HCT116 (cell line): ENCODE measurements at regions not wholly inside any gene's neighbourhood (a gene's known extent, or its start where the extent isn't known, plus 50 kb on each side); places are given as distances from the start of the nearest gene placed in this dataset.

Experiments
- ATAC-seq: fragments of 200-7000 bp; cut with Tn5 transposase; 2 replicates; pipeline ENCODE4 v1.9.1; 2020; ENCODE audit warnings: mild to moderate bottlenecking, moderate library complexity
- BruUV-seq: library from RNA; stranded (reverse); fragments of 400-500 nt; replicated peaks from 2 replicates; lab custom pipeline; 2021; lab: Mats Ljungman, UMichigan
- CTCF ChIA-PET: fragments of 300-600 bp; sonication (Branson Sonifier 250); formaldehyde crosslinking; loops from one replicate; lab custom pipeline; 2021; ENCODE audit warnings: antibody characterized with exemption; lab: Charles Lee
- POLR2A ChIA-PET: fragments of 300-600, 350-600 bp; sonication (Branson Sonifier 250); formaldehyde crosslinking; loops from one replicate; lab custom pipeline; 2021; ENCODE audit warnings: antibody characterized with exemption; lab: Charles Lee
- RAD21 ChIA-PET, 2 experiments: fragments of 300-600 bp; sonication (Branson Sonifier 250); formaldehyde crosslinking; loops; one replicate each; lab custom pipeline; 2023; ENCODE audit warnings: low total read pairs in 2 of 2; ENCODE audit not compliant: uncharacterized antibody in 2 of 2, unreplicated experiment in 2 of 2, low non-redundant PET in 1 of 2; lab: Charles Lee
- DNase-seq: peaks from one replicate; pipeline ENCODE4 v3.0.0-alpha.2; 2010; ENCODE audit warnings: low read depth, low spot score
- H2AFZ ChIP-seq: fragments of 200-600 bp; shearing (Covaris generic), sonication (generic); 2 replicates; pipeline ENCODE4 v1.6.1; 2017; ENCODE audit warnings: low read depth, mixed run types, mixed read lengths, antibody characterized with exemption, low read length; ENCODE audit not compliant: poor library complexity, severe bottlenecking
- H3K27ac ChIP-seq: 2 replicates; pipeline ENCODE4 v1.5.1; 2012; ENCODE audit warnings: low read depth, low read length
- H3K27me3 ChIP-seq: fragments of 200-600 bp; sonication (generic); 2 replicates; pipeline ENCODE4 v1.6.1; 2016; ENCODE audit warnings: mixed run types, low read length, mixed read lengths; ENCODE audit not compliant: insufficient read depth
- H3K36me3 ChIP-seq, 2 experiments: fragments of 200-500 bp in 1 of 2; fragments of 200-600 bp in 1 of 2; sonication (Bioruptor generic) in 1 of 2; sonication (generic) in 1 of 2; 2 replicates each; pipeline versions ENCODE4 v1.5.1 to v1.6.1; 2014 to 2016; ENCODE audit warnings: low read length in 2 of 2, inconsistent platforms in 1 of 2, mixed read lengths in 1 of 2, mixed run types in 1 of 2; ENCODE audit not compliant: insufficient read depth in 2 of 2, control insufficient read depth in 1 of 2
- H3K4me1 ChIP-seq, 2 experiments: fragments of 200-600 bp in 1 of 2; sonication (generic) in 1 of 2; 2 replicates each; pipeline versions ENCODE4 v1.5.1 to v1.6.1; 2012 to 2017; ENCODE audit warnings: low read length in 2 of 2, inconsistent platforms in 1 of 2, mild to moderate bottlenecking in 1 of 2, mixed read lengths in 1 of 2, mixed run types in 1 of 2, moderate library complexity in 1 of 2; ENCODE audit not compliant: insufficient read depth in 2 of 2, control insufficient read depth in 1 of 2
- H3K4me2 ChIP-seq: fragments of 200-600 bp; sonication (generic); 2 replicates; pipeline ENCODE4 v1.6.1; 2017; ENCODE audit warnings: mixed run types, low read length, mixed read lengths
- H3K4me3 ChIP-seq, 2 experiments: fragments of 200-600 bp in 1 of 2; sonication (generic) in 1 of 2; replicated peaks in 1 of 2; 2 replicates each; pipeline ENCODE4 v1.5.1; 2011 to 2016; ENCODE audit warnings: low read length in 2 of 2, control low read depth in 1 of 2, low read depth in 1 of 2, mild to moderate bottlenecking in 1 of 2, mixed read lengths in 1 of 2, mixed run types in 1 of 2
- H3K79me2 ChIP-seq: fragments of 200-600 bp; sonication (generic); 2 replicates; pipeline ENCODE4 v1.6.1; 2017; ENCODE audit warnings: mild to moderate bottlenecking, mixed run types, low read length, moderate library complexity, mixed read lengths; ENCODE audit not compliant: insufficient read depth
- H3K9ac ChIP-seq: fragments of 200-600 bp; sonication (generic); 2 replicates; pipeline ENCODE4 v1.6.1; 2016; ENCODE audit warnings: low read length, mixed read lengths
- H3K9me2 ChIP-seq: fragments of 200-600 bp; sonication (generic), shearing (Covaris generic); 2 replicates; pipeline ENCODE4 v1.6.1; 2017; ENCODE audit warnings: mixed run types, mild to moderate bottlenecking, moderate library complexity; ENCODE audit not compliant: insufficient read depth
- H3K9me3 ChIP-seq, 2 experiments: fragments of 200-500 bp in 1 of 2; fragments of 200-600 bp in 1 of 2; sonication (Bioruptor generic) in 1 of 2; sonication (generic) in 1 of 2; 2 replicates each; pipeline ENCODE4 v1.6.1; 2014 to 2017; ENCODE audit warnings: low read length in 2 of 2, mixed read lengths in 2 of 2, inconsistent platforms in 1 of 2, low read depth in 1 of 2, mild to moderate bottlenecking in 1 of 2, mixed run types in 1 of 2, moderate library complexity in 1 of 2; ENCODE audit not compliant: control insufficient read depth in 1 of 2, insufficient read depth in 1 of 2
- H4K20me1 ChIP-seq: fragments of 200-600 bp; sonication (generic), shearing (Covaris generic); 2 replicates; pipeline ENCODE4 v1.6.1; 2017; ENCODE audit warnings: mixed run types, mild to moderate bottlenecking, moderate library complexity; ENCODE audit not compliant: insufficient read depth
- CBX3 ChIP-seq: IDR thresholded peaks from 2 replicates; pipeline ENCODE4 v1.6.1; 2012; ENCODE audit warnings: low read depth
- CEBPB ChIP-seq: IDR thresholded peaks from 2 replicates; pipeline ENCODE4 v1.6.1; 2012; ENCODE audit warnings: low read depth
- MAX ChIP-seq: IDR thresholded peaks from 2 replicates; pipeline ENCODE4 v1.6.1; 2012
- REST ChIP-seq: IDR thresholded peaks from 2 replicates; pipeline ENCODE4 v1.6.1; 2012; ENCODE audit warnings: low read depth
- TCF7L2 ChIP-seq: IDR thresholded peaks from 2 replicates; pipeline ENCODE4 v1.7.0; 2011; ENCODE audit warnings: borderline replicate concordance, inconsistent platforms; ENCODE audit not compliant: insufficient read depth, insufficient read length; ENCODE audit errors: extremely low read depth
- intact Hi-C: fragments of 100-400 bp; cut with micrococcal nuclease; formaldehyde crosslinking; loops from 2 replicates; pipeline ENCODE4 v1.10.0; 2022

GRCh38 chr3:109430911-109431563, 93.7 kb upstream of the DPPA4 start (continued):
- no peak for TF ChIP-seq MAX

GRCh38 chr3:109413049-109413448, 75.7 kb upstream of the DPPA4 start:
- TF ChIP-seq REST, result no peak
- no peak for TF ChIP-seq CEBPB
- no peak for TF ChIP-seq CBX3
- no peak for TF ChIP-seq TCF7L2
- no peak overlapping the region for H3K4me2 ChIP-seq
- H3K36me3 ChIP-seq, result no peaks in the 10 kb centered on the region
- ChIA-PET RAD21 (no interaction called here), POLR2A (no interaction called here), CTCF (no interaction called here)
- no peaks in the 10 kb centered on the region for H4K20me1 ChIP-seq
- intact Hi-C loops, result no loop called here
- no peaks in the 10 kb centered on the region for H3K9me3 ChIP-seq
- H2AFZ ChIP-seq, result no peak overlapping the region
- DNase-seq (no peak), ATAC-seq (no peak)
- no peaks in the 10 kb centered on the region for H3K27me3 ChIP-seq
- no peaks in the 10 kb centered on the region for H3K79me2 ChIP-seq
- no peak overlapping the region for H3K27ac ChIP-seq
- no peak overlapping the region for H3K4me3 ChIP-seq
- BruUV-seq, result no TSS peak
- H3K9me2 ChIP-seq, result no peaks in the 10 kb centered on the region
- H3K9ac ChIP-seq, result no peak overlapping the region
- no peaks in the 10 kb centered on the region for H3K4me1 ChIP-seq
